HEK293 (cell line): ENCODE measurements at regions not wholly inside any gene's neighbourhood (a gene's known extent, or its start where the extent isn't known, plus 50 kb on each side); places are given as distances from the start of the nearest gene placed in this dataset.

Experiments used
- ATF2 ChIP-seq: fragments of 450-650 bp; formaldehyde crosslinking; IDR thresholded peaks from 2 replicates; pipeline ENCODE4 v1.5.1; 2016; ENCODE audit warnings: missing biosample characterization, missing genetic modification characterization, low read depth
- CTCF ChIP-seq: fragments of 450-650 bp; formaldehyde crosslinking; IDR thresholded peaks from 2 replicates; pipeline ENCODE4 v1.5.1; 2016; ENCODE audit warnings: missing biosample characterization, missing genetic modification characterization
- SCRT1 ChIP-seq: fragments of 450-650 bp; formaldehyde crosslinking; IDR thresholded peaks from 2 replicates; pipeline ENCODE4 v1.5.1; 2016; ENCODE audit warnings: missing biosample characterization, missing genetic modification characterization, borderline replicate concordance
- TCF7L2 ChIP-seq: IDR thresholded peaks from 2 replicates; pipeline ENCODE4 v1.6.1; 2011; ENCODE audit warnings: low read depth, mild to moderate bottlenecking, inconsistent platforms, low read length, moderate library complexity, borderline replicate concordance
- ZBTB1 ChIP-seq: fragments of 450-650 bp; formaldehyde crosslinking; IDR thresholded peaks from 2 replicates; pipeline ENCODE4 v1.5.1; 2016; ENCODE audit warnings: missing biosample characterization, missing genetic modification characterization
- ZNF146 ChIP-seq: fragments of 450-650 bp; formaldehyde crosslinking; IDR thresholded peaks from 2 replicates; pipeline ENCODE4 v1.5.1; 2016; ENCODE audit warnings: missing biosample characterization, missing genetic modification characterization
- ZNF24 ChIP-seq: fragments of 450-650 bp; formaldehyde crosslinking; IDR thresholded peaks from 2 replicates; pipeline ENCODE4 v1.5.1; 2016; ENCODE audit warnings: missing biosample characterization, missing genetic modification characterization
- ZNF362 ChIP-seq: fragments of 450-650 bp; formaldehyde crosslinking; IDR thresholded peaks from 2 replicates; pipeline ENCODE4 v1.5.1; 2016; ENCODE audit warnings: missing biosample characterization, missing genetic modification characterization
- ZNF423 ChIP-seq: fragments of 450-650 bp; formaldehyde crosslinking; IDR thresholded peaks from 2 replicates; pipeline ENCODE4 v1.5.1; 2016; ENCODE audit warnings: missing biosample characterization, missing genetic modification characterization
- ZNF571 ChIP-seq: fragments of 450-650 bp; formaldehyde crosslinking; IDR thresholded peaks from 2 replicates; pipeline ENCODE4 v1.5.0; 2017; ENCODE audit warnings: missing biosample characterization, missing genetic modification characterization
- ZNF639 ChIP-seq: fragments of 450-650 bp; formaldehyde crosslinking; IDR thresholded peaks from 2 replicates; pipeline ENCODE4 v1.5.1; 2016; ENCODE audit warnings: missing biosample characterization, missing genetic modification characterization
- ZNF670 ChIP-seq: fragments of 450-650 bp; formaldehyde crosslinking; IDR thresholded peaks from 2 replicates; pipeline ENCODE4 v1.5.1; 2016; ENCODE audit warnings: missing biosample characterization, missing genetic modification characterization, low read depth
- ZSCAN30 ChIP-seq: fragments of 450-650 bp; IDR thresholded peaks from 2 replicates; pipeline ENCODE4 v1.5.1; 2018; ENCODE audit warnings: missing biosample characterization, mild to moderate bottlenecking, missing genetic modification characterization, moderate library complexity

GRCh38 chr4:126961661-126962060 lies 671.1 kb upstream of the INTU start:
- no peak for TF ChIP-seq CTCF (tag by site-specific recombination)
- TF ChIP-seq ZNF362 (tag by site-specific recombination), result no peak
- no peak for TF ChIP-seq ZNF571
- TF ChIP-seq ATF2 (tag by site-specific recombination), result no peak
- TF ChIP-seq ZSCAN30 (tag by site-specific recombination), result no peak
- no peak for TF ChIP-seq ZNF639 (tag by site-specific recombination)
- no peak for TF ChIP-seq ZNF423 (tag by site-specific recombination)
- no peak for TF ChIP-seq TCF7L2
- TF ChIP-seq ZNF146 (tag by site-specific recombination), result no peak
- no peak for TF ChIP-seq ZNF24
- TF ChIP-seq ZBTB1 (tag by site-specific recombination), result no peak
- TF ChIP-seq ZNF670 (tag by site-specific recombination), result no peak
- TF ChIP-seq SCRT1 (tag by site-specific recombination), result no peak
